Stromal cell of bone marrow (primary cell): ENCODE measurements at regions not wholly inside any gene's neighbourhood (a gene's known extent, or its start where the extent isn't known, plus 50 kb on each side); places are given as distances from the start of the nearest gene placed in this dataset.

Experiments
- DNase-seq: peaks from one replicate; pipeline ENCODE4 v3.0.0-alpha.2; 2012; ENCODE audit warnings: low read depth

DNA sequence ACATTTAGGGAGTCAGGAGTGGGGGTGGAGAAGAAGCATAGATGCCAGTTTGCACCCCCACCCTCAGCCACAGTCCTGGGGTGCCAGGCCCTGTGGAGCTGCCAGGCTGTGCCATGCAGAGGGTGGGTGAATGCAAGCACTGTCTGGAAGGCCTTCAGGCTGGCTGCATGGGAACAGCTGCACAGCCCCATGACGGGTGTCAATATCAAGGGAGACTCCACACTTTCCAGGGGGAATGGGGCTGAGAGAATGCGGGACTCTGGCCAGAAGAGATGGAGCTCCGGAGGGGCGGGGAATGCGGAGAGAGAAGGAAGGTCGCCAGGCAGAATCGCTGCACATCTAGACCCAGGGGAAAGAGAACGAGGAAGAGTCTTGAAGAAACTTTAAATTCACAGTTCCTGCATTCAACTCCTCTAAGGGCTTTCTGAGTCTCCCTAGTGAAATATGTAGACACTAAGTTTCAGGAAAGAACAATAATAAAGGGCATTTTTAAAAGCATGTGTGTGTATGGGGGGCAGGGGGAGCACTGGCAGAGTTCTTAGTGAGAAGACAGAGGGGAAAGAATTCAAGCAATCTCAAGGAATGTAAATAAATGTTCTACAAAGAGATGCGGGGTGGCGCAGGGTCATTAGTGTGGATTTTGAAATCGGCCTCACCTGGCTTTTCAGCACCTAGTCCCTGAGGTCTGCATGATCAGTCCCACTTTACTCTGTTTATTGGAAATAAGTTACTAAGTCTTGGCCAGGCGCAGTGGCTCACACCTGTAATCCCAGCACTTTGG lies 59.1 kb downstream of the BOD1 start:
- DNase-seq, result no peak

DNA sequence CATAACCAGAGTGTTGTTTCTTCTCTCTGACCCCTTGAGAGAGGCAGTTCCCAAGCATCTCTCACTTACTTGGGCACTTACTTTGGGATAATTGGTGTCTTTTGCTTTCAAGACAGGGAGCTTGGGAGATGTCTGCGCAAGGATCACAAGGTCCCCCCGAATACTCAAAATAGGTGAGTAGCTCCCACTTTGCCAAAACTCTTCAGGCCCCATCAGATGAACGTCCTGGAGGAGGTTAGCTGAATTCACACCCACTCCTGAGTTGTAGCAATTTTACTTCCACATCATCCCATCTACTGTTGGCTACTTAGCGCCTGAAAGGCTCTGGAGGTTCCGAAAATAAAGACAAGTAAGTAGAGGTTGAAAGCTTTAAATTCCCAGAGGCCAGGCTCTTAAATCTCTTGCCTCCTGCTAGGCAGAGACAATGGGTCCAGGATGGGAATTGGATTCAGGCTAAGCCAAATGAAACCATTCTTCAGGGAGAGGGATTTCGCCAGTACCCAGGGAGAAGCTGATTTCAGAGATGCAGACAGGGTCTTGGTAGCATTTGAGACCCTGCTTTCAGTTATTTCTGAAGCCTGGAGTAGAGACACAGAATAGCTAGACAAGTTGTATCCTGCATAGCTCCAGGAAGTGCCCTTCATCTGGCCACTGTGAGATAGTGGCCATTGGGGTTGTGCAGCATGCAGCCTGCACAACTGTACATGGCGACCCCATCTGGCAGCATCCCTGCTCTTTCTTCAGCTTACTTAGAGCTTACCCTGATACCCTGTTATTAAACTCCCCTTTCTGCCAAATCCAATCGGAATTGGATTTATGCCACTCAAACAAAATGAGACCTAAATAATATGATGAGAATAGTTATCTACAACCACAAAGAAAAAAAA lies 60.1 kb downstream of the BOD1 start:
- DNase-seq, result no peak

DNA sequence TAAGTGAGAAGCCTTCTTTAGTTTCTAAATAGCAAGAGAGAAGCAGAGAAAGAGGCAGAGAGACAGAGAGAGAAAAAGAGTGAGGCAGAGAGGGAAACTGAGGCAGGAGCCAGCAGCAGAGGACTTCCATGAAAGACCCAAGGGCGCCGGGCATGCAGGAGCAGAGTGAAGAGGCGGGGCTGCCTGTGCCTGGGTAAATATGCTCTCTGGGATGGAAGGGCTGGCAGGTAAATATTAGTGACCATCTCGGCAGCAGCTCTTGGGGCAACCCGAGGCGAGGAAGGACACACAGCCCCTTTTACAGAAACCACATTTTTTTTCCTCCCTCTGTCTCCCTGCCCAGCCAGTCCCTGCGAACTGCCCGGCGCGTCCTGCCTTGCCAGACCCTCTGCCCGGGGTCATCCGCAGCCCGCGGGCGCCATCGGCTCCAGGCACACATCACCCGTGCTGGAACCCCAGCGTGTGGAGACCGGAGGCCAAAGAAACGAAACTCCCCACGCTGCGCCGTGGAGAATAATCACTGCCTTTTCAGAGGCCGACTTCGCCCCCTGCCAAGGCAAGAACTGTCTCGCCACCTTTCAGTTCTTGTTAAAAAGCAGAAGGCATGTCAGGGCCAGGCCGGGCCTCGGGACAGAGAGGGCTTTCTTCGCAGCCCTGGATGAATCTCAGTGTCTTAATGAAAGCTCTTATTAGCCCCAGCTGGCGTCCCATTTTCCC lies 61.3 kb downstream of the BOD1 start:
- DNase-seq, result no peak

DNA sequence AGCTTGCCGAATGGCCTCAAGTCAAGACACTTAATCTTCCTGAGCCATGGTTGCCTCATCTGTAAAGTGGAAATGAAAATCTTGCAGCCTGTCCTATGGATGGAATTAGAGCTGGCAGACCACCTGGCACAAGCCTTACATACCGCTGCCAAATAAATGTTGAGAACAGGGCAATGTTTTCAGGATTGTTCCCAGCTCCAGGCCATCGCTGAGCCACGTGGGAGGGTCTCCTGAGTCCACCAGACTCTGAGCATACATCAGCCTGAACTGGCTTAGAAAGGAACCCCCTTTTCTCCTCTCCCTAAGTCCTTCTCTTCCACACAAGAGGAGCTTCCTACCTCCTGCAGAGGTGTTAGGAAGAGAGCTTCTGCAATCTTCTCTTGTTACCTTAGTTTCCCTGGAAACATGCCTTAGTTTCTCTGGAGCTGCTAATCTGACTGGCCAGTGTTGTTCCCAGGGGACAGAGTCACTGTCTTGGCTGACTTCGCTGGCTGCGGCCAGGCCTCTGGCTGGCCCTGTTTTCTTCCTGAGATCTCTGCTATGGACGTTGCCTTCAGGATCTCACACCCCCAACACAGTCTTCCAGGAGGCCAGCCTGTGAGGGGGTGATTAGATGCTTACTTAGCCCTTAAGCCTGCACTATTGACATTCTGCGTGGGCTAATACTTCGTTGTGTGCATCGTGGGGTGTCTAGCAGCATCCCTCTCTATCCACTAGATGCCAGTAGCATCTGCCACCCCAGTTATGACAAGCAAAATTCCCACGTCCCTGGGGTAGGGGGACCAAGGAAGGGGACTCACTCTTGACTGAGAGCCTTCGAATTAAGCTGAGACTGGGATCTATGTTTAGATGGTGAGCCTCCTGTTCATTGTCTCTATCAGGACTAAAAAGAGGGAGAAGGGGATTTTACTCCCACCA lies 62.2 kb downstream of the BOD1 start:
- DNase-seq, result no peak

DNA sequence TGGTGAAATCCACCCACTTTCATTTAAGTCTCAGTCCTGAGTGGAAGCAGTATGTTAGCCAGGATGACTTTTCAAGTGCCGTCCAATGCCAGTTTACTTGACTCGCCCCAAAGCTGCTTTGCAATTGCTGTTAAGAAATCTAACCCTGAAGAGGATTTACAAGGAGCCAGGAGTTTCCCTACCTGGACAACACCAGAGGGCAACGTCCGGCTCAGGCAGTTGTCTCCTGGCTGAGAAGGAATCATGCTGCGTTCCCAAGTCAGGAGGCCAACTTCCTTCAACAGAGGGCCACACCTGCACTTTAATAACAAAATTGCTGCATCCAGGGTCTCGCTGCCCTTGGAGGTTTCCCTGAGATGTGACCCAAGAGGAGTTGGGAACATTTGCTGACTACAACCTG lies 65.8 kb downstream of the BOD1 start:
- no peak for DNase-seq

DNA sequence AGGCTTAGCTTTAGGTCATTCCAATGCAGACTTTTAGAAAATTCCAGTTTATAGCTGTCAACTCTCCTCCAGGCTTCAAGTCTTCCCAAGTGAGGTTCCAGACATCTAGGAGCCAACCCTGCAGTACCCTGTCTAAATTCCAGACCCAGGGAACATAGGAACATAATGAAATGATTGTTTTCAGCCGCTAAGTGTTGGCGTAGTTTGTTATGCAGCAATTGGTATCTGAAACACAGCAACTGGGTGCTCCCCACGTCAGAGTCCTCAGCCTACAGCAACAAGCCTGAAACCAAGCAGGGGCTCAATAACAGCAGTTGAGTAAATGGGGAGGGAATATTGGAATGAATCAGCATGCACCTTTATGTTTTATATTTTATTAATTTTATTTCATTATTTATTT lies 66.8 kb downstream of the BOD1 start:
- no peak for DNase-seq

DNA sequence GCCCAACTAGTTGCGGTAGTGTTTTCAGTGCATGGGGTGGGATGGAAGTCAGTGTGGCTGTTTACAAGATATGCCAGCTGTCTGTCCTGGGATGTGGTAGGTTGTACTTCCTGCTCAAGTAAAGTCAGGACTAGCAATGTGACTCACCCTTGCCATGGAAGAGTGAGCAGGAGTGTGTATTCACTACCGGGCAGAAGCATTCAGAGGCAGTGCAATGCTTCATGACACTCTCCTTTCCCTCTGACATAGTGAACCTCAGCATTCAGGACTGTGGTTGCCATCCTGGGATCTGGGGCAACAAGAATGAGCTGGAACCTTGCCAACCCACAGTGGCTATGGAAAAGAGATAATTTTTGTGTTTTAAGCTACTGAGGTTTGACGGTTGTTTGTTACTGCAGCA lies 68.9 kb downstream of the BOD1 start:
- DNase-seq, result peak; percentile 8

DNA sequence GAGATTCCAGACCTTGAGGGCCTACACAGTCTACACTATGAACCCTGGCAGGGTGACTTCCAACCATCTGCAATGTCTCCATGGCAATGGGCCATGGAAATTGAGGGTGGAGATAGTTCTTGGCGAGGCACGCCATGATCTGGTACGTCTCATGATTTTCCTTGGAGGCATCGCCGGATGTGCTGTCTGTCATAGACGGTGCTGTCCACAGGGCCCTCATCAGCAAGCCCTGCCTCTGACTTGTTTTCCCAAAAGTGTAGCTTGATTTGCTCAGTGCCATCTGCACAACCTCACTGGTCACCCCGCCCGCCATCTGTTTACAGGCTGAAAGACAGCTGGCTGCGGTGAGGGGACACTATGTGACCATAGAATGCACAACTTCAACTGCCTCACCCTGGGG lies 73.5 kb downstream of the BOD1 start:
- DNase-seq, result no peak

DNA sequence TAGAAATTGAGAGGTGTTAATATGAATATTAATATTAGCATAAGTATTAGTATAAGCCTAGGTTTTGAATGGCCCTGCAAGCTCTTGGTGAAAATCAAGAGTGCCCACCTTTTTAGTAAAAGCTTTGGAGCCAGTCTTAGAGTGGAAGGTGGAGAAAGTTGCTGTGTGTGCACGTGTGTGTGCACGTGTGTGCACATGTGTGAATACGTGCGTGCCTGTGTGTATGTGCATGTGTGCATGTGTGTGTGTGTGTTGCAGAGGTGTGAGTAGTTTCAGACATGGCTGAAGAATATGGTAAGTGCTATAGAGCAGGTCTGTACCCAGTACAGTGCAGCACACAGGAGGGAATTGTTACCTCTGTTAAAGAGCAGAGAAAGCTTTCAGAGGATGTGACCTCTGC lies 74.3 kb downstream of the BOD1 start:
- DNase-seq, result no peak

DNA sequence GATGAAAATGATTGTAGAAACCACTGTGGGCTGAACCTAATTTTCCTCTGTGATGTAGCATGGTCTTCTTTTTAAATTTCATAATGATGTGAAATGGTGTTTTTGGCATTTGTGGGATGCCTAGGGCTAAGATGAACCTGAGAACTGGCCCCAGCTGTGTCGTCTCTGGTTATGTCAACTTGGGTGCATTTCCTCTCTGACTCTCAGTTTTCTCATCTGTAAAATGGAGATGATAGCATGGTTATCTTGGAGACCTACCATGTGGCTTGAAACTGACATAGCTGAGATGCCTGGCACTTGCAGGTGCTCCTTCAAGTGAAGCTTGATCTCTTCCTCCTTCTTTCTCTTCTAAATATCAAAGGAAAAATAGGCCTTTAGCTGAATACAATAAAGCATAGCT lies 77.8 kb downstream of the BOD1 start:
- no peak for DNase-seq

DNA sequence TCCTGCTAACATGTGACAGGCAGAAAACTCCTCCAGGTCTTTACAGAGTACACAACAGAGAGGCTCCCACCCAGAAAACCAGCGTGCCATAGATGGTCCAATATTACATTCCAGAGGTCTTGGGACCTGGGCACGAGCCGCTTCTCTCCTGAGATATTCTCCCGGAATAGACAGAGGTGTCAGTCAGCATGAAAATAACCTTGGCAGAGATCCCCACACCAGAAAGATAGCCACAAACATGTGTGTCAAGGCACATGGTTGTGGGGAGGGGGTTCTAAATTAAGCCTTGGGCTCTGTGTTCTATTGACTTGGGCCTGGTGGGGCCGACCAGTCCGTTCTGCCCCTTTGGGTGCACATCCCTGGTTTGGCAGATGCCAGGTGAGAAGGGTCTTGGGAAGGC lies 78.4 kb downstream of the BOD1 start:
- no peak for DNase-seq

DNA sequence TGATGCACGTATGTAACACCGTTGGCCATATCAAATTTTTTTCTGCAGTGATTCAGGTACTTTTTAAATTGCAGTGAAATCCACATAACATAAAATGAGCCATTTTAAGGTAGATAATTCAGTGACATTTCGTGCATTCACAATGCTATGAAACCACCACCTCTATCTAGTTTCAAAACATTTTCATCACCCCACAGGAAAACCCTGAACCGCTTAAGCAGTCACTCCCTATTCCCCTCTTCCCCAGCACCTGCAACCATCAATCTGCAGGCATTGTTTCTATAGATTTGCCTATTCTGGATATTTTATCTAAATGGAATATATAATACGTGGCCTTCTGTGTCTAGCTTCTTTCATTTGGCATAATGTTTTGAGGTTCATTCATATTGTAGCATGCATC lies 79.2 kb downstream of the BOD1 start:
- DNase-seq, result no peak

DNA sequence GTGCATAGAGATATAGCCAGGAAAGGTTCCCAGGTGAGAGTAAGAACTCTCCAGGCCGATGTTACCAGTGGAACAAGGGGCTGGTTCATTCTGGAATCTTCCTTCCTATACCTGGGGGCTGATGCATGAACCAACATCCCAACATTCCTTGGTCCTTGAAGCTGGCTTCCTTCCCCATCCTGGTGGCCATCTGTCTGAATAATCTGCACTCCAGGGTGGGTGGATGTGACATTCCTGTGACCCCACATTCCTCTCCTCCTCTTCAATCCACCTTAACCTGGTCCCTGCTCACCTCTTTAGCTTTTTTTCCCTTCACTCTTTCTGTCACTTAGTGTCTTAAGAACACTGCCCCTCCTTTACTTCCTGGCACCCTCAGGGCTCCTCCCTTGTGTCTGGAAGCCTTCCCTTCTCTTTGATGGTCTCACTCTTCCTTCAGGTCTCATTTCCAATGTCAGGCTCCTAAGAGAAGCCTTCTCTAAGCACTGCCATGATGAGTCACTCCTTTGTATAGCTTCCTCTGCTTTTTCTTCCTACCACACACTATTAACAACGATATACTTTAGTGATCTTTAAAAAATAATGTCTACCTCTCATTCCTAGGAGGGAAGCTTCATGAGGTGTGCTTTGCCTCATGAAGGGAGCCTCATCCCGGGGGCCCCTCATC lies 80.3 kb downstream of the BOD1 start:
- DNase-seq, result no peak

DNA sequence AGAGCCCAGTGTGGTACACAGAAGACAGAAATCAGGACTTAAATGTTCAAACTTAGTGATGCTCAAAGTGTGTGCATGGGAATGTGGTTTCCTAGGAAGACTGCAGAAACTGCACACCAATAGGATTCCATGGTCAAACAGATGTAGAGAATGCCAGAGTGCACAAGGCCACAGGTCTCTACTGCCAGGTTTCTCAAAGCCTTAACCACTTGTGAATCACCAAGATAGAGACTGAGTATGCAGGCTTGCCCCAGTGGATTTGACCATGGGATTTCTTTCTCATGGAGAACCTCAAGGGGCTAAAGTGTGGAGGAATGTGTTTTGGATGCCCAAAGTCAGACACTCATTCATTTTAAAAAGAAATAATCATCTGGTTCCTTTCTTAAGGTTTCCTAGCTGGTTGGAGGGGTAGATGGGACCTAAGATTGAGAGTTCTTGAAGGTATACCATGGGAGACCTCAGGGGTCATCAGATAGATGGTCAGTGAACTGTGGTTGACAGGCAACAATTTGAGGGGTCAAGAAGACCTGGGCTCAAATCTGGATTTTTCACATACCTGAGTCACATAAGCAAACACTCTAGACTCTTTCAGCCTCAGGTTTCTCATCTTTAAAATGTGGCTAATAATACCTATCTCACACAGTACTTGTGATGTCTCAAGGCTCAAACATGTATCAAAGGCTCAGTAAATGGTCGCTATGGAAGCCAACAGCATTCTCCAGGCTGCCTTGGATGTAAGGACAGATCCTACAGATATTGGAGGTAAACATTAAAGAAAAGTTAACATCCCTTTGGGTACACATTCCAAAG lies 81.1 kb downstream of the BOD1 start:
- DNase-seq, result peak; percentile 30

DNA sequence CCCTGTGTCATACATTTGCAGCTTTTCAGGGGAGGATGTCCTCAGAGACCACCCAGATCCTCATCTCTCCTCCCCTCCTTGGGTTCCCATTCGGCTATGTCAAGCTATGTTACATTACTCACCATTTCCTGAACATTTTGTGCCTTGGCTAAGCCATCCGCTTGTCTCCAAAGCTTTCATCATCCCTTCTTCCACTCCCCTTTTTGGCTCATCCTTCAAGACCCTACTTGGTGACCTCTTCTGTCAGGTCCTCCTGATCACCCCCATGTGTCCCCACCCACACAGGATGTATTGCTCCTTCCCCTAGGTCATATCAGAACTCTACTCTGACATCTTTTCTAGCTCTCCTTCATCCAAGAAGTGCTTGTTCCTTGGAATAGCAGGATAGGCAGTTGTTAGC lies 81.8 kb downstream of the BOD1 start:
- DNase-seq, result no peak

DNA sequence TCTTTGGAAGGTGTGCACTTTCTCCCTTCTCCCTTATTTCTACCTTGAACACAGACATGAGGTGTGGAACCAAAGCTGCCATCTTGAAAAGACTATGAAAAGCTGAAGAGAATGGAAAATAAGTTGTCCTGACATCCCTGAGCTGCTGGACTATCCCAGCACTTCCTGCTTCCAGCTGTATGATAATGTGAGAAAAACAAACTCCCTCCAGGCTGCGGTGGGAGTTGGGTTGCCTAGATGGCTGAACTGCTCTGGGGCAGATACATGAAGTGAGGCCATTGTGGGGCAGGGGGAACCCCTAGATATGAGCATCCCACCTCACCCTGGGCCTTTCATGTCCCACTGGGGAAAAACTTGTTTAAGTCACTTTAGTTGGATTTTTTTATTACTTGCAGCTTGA lies 82.4 kb downstream of the BOD1 start:
- DNase-seq, result no peak

DNA sequence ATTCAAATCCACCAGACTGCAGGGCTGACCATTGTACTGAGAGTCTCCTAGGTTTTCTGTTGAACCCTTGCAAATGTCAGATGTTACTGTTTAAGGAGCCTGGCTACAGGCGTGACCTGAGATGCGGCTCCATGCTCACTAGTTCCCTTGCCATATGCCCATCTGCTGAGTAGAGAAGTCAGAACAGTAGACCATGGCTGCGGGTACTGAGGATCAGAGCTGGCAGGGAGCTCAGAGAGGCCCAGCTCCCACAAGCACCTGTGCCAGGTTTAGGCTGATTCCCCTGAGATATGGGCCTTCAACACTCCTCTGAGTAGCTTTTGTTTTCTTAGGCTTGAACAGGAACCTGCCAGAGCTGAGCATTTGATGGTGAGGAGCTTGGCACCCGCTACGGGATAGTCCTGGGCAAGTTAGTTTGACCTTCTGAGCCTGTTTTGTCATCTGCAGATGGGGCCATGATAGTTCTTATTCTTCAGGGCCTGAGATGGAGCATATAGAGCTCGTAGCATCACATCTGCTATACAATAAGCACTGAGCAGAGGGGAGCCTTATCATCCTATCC lies 83.7 kb downstream of the BOD1 start:
- DNase-seq, result no peak

DNA sequence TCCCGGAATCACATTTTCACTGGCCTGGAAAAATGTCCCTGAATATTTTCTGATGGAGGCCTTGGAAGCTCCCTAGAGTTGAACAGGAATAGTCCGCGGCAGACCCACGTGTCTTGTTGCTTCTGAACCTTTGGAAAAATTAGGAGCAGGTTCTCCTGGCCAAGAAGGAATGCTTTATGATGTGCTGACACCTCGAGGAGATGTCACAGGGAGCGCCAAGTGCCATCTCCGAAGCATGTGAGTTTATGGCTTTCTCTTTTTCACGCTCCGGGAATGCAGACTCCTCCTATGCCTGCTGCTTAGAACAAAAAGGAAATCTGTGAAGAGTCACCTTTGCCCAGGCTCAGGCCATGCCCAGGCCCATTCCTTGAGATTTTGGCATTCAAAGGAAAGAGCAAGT lies 84.6 kb downstream of the BOD1 start:
- no peak for DNase-seq

DNA sequence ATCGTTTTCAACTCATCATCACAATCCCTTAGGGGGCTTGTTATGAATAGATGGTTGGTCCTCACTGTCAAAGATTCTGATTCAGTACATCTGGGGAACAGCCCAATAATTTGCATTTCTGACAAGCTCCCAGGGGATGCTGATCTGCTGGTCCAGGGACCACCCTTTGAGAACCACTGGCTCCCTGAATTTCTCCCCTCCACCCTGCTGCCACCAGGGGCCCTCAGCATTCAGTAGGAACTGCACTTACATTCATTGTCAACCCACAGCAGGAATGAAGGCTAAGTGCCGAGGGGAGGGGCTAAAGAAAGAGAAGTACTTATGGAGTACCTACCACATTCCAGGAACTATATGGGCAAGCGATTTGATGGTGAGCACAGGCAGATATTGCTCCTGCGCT lies 85.9 kb downstream of the BOD1 start:
- DNase-seq, result no peak

DNA sequence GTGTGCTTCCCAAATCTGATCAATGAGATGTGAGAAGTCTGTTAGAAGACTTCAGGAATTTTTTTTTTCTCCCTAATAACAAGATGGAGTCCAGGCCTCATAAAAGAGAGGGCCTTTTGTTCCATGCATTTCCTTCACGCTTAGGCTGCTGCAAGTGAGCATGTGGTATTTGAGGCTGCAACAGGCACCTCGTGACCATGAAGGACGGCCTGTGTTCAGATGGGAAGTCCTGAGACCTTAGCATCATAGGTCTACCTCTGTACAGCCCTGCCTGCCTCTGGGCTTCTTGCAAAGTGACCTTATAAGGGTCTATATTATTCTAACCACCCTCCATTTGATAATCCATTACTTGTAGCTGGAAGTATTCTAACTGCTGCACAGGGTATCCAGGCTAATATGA lies 86.6 kb downstream of the BOD1 start:
- DNase-seq, result no peak
